HG03565 (cell line): ENCODE measurements at regions not wholly inside any gene's neighbourhood (a gene's known extent, or its start where the extent isn't known, plus 50 kb on each side); places are given as distances from the start of the nearest gene placed in this dataset.

Experiments
- ATAC-seq: cut with Tn5 transposase; IDR thresholded peaks from one replicate; pipeline ENCODE4 v1.9.1; 2021; ENCODE audit warnings: mild to moderate bottlenecking, moderate library complexity; ENCODE audit not compliant: unreplicated experiment

- no peak for ATAC-seq
Observed at GRCh38 chr16:50964491-50964890, 186.6 kb downstream of the SALL1 start.

GRCh38 chr16:50961952-50962351, 189.1 kb downstream of the SALL1 start:
- no peak for ATAC-seq

DNA sequence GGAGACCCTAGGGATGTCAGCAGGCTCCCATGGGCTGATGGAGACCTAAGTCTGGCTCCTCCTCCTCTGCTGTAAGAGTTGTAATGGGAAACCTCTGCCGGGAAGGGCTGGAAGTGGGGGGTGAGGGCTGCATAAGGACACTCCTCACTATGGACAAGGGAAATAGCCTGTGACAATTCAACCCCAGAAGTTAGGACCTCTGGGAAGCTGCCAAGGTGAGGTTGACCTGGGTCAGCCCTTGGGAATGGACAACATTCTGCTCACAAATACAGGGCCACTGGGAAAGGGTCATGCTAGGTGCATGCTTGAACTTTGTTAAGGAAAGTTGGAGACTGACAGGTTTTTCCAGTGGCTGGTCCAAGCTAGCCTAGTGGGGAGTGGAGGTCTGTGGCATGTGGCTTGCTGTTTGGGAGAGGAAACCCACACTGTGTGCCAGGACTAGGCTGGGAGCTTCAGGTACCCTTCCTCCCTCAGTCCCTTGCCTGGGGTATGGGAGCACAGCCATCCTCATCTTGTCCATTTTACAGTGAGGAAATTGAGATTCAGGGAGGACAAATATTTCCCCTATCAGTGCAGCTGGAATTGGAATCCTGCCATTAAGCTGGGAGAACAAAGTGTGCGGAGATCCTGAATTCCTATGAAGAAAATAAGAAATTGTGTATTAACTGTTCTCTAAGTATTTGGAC, 190.4 kb downstream of the SALL1 start:
- no peak for ATAC-seq

- no peak for ATAC-seq
Observed at GRCh38 chr16:50957056-50957455, 194.0 kb downstream of the SALL1 start.

GRCh38 chr16:50956637-50957036, 194.4 kb downstream of the SALL1 start:
- ATAC-seq, result no peak

DNA sequence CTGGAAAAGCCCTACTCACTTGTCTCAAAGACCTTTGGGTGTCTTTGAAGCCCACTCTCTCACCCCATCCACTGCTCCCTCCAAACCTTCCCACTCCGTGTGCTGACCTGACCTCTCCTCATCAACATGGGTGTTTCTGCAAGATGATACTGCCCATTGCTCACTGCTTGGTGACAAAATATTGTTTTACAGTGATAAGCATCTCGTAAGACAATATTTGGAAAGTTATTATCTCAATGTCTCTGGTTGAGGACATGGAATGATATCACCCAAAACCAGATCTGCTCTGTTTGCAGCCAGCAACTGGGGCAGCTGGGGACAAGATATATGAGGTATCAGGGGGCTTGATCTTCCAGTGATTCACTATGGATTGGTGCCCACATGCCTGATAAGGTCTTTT, 195.8 kb downstream of the SALL1 start:
- no peak for ATAC-seq

GRCh38 chr16:50954469-50954868, 196.6 kb downstream of the SALL1 start:
- ATAC-seq, result no peak

DNA sequence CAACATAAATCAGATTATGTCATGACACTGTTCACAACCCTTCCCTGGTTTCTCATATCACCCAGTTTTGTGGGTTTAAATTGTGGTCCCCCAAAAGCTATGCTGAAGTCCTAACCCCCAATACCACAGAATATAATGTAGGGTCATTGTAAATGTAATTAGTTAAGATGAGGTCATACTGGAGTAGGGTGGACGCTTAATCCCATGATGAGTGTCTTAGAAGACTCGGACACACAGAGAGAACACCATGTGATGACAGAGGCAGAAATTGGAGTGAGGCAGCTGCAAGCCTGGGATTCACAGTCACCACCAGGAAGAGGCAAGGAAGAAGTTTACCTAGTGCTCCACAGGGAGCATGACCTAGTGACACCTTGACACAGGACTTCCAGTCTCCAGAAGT, 197.8 kb downstream of the SALL1 start:
- ATAC-seq, result no peak

GRCh38 chr16:50950955-50951354, 200.1 kb downstream of the SALL1 start:
- ATAC-seq, result no peak

DNA sequence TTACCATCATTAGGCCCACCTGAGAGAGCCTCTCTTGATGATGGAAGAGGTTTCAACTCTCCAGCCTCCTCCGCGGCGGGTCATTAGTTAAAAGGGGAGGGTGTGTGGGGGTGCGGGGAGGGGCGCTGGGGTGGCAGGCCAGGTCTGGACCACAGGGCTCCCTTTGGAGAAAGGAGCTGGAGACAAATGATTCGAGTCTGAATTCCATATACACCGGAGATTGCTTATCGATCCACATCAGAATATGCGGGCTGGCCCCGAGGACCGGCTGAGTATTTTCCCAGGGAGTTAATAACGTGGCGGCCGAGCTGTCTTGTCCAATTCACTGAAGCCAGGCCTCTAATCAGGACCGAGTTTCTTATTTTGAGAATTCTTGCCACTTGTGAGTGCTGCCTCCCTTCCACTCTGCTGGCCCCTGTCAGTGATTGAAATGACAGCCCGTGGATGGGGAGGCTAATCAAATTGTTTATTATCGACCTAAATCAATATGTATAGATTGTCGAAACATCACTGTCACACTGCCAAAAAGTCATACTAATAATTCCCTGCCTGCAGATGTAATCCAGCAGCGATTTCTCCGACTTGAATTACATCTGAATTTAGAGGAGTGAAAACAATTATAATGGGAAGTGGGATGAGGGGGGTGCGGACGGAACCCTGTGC, 202.7 kb downstream of the SALL1 start:
- no peak for ATAC-seq

DNA sequence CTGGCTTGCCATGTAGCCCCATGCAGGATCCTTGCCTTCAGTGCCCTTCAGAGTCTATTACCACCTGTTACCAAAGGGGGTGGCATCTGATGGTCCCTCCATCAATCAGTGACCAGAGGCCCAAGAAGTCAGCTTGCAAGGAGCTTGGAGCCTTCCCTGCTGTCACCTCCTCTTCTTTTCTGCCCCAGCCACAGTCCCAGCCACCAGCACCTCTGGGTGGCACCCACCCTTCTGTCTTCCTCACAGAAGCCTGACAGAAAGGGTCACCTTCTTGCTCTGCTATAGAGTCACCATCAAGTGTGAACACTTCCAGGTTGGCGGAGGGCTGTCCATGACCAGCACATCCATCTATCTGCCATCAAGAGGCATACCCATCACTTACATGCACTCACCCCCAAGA, 203.2 kb downstream of the SALL1 start:
- no peak for ATAC-seq

- no peak for ATAC-seq
Observed at GRCh38 chr16:50946606-50947005, 204.5 kb downstream of the SALL1 start.

GRCh38 chr16:50946098-50946497, 204.2 kb downstream of the CYLD start:
- ATAC-seq, result no peak

DNA sequence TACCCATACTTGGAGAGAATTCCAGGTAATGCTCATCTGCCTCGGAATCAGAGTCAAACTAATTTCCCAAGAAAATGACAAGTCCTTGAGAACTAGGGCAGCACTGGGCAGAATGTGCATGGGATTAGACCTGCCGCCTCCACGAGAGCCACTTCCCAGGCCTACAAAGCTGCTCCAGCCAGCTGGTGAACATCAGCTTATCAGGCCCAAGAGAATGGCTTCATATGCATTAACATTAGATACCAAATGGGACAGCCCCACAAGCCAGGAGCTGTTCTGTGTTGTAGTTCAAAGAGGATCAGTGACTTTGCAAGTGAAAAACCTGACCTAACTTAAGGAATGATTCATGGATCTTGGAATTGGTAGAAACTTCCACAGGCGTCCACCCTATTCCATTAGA, 203.3 kb downstream of the CYLD start:
- no peak for ATAC-seq

- ATAC-seq, result no peak
Observed at GRCh38 chr16:50944436-50944835, 202.6 kb downstream of the CYLD start.

- ATAC-seq, result no peak
Observed at GRCh38 chr16:50944033-50944432, 202.1 kb downstream of the CYLD start.

DNA sequence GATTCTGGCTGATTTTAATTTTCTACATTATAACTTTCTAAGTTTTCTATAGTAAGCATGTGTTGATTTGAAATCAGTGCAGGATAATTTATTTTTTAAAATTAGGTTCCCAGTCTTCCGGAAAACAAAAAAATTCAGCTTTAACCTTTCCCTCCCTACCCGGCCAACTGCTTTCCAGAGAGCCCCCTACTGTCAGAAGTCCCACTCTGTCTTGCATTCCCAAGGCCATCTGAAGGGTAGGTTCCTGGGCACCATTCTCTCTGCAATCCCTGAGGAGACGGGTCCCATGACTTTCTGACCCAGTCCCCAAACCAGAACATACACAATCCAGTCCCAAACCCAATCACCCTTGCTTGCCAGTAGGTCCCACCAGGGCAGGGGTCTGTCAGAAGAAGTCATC, 200.3 kb downstream of the CYLD start:
- no peak for ATAC-seq

- ATAC-seq, result no peak
Observed at GRCh38 chr16:50941681-50942080, 199.8 kb downstream of the CYLD start.

- no peak for ATAC-seq
Observed at GRCh38 chr16:50940275-50940854, 198.5 kb downstream of the CYLD start.

DNA sequence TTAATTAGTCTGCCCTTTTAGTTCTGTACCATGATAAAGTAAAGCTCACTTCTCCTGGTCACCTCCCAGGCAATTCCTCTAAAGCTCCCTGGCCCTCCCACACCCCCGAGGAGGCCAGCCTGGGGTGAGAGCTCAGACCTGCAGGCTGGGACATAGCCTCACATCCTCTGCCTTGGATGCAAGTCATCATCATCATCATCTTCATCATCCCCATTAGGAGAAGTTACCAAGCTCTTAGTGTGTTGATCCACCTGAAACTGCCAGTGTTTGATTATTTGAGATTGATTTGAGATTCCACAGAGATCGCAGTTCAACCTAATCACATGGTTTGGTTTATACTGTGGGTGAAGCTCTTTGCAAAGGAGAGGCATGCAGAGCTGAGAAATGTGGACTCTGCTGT, 197.5 kb downstream of the CYLD start:
- ATAC-seq, result no peak

DNA sequence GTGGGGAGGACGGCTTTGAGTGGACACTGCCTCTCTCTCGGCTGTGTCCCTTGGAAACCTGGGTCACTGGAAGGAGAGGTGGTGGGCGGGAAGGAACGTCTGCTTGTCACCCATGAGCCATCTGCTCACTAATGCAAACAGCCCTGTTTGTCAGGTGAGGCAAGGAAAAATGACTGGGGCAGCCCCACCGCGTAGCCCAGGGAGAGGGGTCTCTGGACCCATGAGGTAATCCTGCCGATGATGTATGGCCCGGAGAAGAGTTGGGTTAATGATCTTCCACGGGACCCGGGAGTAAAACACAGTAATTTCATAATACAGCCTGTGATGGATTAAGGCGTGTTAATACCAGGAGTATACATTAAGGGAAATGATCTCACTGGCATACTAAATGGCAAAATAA, 197.0 kb downstream of the CYLD start:
- no peak for ATAC-seq

DNA sequence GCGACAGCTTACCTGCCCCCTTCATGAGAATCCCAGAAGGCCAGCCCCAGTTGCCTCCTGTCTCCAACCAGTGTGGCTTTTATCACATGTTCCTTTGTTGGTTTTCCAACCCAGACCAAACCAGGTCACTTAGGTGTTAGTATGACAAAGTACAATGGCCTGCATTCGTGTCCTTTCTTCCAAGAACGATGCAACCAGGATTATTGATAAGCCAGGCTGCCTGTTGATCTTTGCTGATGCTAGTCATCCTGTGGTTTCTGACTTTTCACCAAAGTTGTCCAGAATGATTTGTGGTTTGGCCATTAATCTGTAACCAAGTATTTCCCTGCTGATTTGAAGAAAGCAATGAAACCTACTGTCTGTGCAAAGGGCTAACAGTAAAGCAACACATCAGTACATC, 191.4 kb downstream of the CYLD start:
- ATAC-seq, result no peak
